ENCODE measurements at regions not wholly inside any gene's neighbourhood (a gene's known extent, or its start where the extent isn't known, plus 50 kb on each side); places are given as distances from the start of the nearest gene placed in this dataset.

GRCh38 chr2:41199334-41199733 lies 747.4 kb upstream of the SLC8A1 start:
- no peak for TF ChIP-seq ZNF274 (IDR thresholded peaks at IDR 0.05; ENCODE audit: low read depth, low read length)
- no peak for TF ChIP-seq SUZ12 (IDR thresholded peaks at IDR 0.05; ENCODE audit: extremely low read depth, insufficient read depth, insufficient read length)

Measured in NT2/D1 (cell line).